Effector memory CD4-positive, alpha-beta T cell (primary cell): ENCODE measurements at regions not wholly inside any gene's neighbourhood (a gene's known extent, or its start where the extent isn't known, plus 50 kb on each side); places are given as distances from the start of the nearest gene placed in this dataset.

ENCODE experiments used
- DNase-seq, 3 donors: peaks; one replicate each; pipeline ENCODE4 v3.0.0-alpha.2; 2020
- H3K27ac ChIP-seq: 2 replicates; pipeline ENCODE4 v1.7.0; 2013; ENCODE audit warnings: mild to moderate bottlenecking, low read length, moderate library complexity; ENCODE audit not compliant: insufficient read depth, poor library complexity, severe bottlenecking
- H3K27me3 ChIP-seq: replicated peaks from 2 replicates; pipeline ENCODE4 v1.7.0; 2013; ENCODE audit warnings: mild to moderate bottlenecking, low read length; ENCODE audit not compliant: insufficient read depth, control insufficient read depth, poor library complexity, severe bottlenecking
- H3K36me3 ChIP-seq: 2 replicates; pipeline ENCODE4 v1.7.0; 2013; ENCODE audit warnings: mild to moderate bottlenecking, low read length, moderate library complexity; ENCODE audit not compliant: control insufficient read depth, insufficient read depth
- H3K4me1 ChIP-seq: 2 replicates; pipeline ENCODE4 v1.7.0; 2013; ENCODE audit warnings: low read length, mild to moderate bottlenecking; ENCODE audit not compliant: control insufficient read depth, insufficient read depth, poor library complexity, severe bottlenecking
- H3K4me3 ChIP-seq: 2 replicates; pipeline ENCODE4 v1.7.0; 2013; ENCODE audit warnings: low read length, low read depth, mild to moderate bottlenecking; ENCODE audit not compliant: insufficient read depth, poor library complexity, severe bottlenecking
- H3K9me3 ChIP-seq: 2 replicates; pipeline ENCODE4 v1.7.0; 2013; ENCODE audit warnings: mild to moderate bottlenecking, low read length, moderate library complexity; ENCODE audit not compliant: control insufficient read depth

- Histone ChIP-seq H3K27ac (no peak overlapping the region), H3K4me3 (no peak overlapping the region), H3K36me3 (no peaks in the 10 kb centered on the region), H3K9me3 (peaks cover 5% of the 10 kb centered on the region), H3K27me3 (no peaks in the 10 kb centered on the region), H3K4me1 (no peaks in the 10 kb centered on the region)
- no peak for DNase-seq
Measured at GRCh38 chr12:60935981-60936761, 1324.0 kb upstream of the USP15 start.

- Histone ChIP-seq H3K4me1 (no peaks in the 10 kb centered on the region), H3K9me3 (no peaks in the 10 kb centered on the region), H3K27ac (no peak overlapping the region), H3K27me3 (no peaks in the 10 kb centered on the region), H3K4me3 (no peak overlapping the region), H3K36me3 (no peaks in the 10 kb centered on the region)
- no peak for DNase-seq
Measured at GRCh38 chr12:60947533-60947932, 1312.7 kb upstream of the USP15 start.

DNA sequence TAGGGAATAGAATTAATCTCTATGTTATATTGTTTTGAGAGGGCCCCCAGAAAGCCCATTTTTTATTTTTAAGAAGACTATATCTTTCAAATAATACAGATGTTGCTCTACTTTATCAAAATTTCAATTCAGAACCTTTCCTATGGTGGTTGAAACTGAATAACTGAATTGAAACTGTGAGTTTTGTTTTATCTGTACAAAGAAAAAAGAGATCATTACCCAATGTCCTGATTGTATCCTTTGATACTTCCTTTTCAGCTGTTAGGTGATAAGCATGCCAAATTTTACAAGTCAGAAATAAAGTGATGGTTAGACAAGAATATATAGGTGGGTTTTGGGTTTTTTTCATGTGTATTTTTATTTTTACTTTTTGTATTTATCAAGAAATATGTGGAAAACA is 1293.1 kb upstream of the USP15 start:
- Histone ChIP-seq H3K36me3 (no peaks in the 10 kb centered on the region), H3K4me3 (no peak overlapping the region), H3K9me3 (no peaks in the 10 kb centered on the region), H3K27ac (no peak overlapping the region), H3K4me1 (no peaks in the 10 kb centered on the region), H3K27me3 (no peaks in the 10 kb centered on the region)
- DNase-seq, result no peak

DNA sequence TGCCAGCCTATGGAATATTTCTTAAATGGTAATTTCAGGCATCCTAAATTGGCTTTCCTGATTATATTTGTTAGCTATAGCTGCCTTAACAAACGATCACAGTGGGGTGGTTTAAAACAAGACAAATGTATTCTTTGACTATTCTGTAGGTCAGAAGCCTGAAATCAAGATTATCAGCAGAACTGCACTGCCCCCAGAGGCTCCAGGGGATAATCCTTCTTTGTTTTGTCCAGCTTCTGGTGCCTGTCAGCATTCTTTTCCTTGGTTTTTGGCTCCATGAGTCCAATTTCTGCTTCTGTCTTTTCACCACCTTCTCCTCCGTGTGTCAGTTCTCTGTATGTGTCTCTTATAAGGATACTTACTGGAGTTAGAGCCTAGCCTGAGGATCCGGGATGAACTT is 1282.2 kb upstream of the USP15 start:
- no peaks in the 10 kb centered on the region for H3K27me3 ChIP-seq
- no peak overlapping the region for H3K27ac ChIP-seq
- H3K36me3 ChIP-seq, result no peaks in the 10 kb centered on the region
- no peak for DNase-seq
- no peaks in the 10 kb centered on the region for H3K4me1 ChIP-seq
- no peaks in the 10 kb centered on the region for H3K9me3 ChIP-seq
- no peak overlapping the region for H3K4me3 ChIP-seq

DNA sequence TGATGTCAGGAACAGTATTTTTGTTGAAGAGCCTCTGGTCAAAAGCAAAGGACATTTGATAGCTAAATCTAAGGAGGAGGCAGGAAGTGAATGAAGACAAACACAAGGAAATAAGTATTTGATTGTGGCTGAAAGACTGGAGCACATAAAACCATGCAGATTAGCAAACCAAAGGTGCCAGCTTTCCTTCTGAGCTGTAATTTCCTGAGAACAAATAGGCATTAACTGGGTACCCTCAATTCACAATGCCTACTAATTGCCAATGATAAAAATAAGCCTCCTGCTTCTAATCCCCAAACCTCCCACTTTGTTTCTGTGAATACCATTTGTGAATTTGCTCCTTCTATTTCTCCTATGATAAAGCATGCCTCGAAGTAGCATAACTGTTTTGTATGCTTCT is 1279.6 kb upstream of the USP15 start:
- Histone ChIP-seq H3K4me1 (no peaks in the 10 kb centered on the region), H3K27ac (no peak overlapping the region), H3K27me3 (no peaks in the 10 kb centered on the region), H3K36me3 (no peaks in the 10 kb centered on the region), H3K9me3 (no peaks in the 10 kb centered on the region), H3K4me3 (no peak overlapping the region)
- DNase-seq, result no peak

GRCh38 chr12:60981473-60981872 is 1278.7 kb upstream of the USP15 start:
- Histone ChIP-seq H3K4me1 (no peaks in the 10 kb centered on the region), H3K36me3 (no peaks in the 10 kb centered on the region), H3K27me3 (no peaks in the 10 kb centered on the region), H3K9me3 (no peaks in the 10 kb centered on the region), H3K4me3 (no peak overlapping the region), H3K27ac (no peak overlapping the region)
- no peak for DNase-seq

- H3K4me1 ChIP-seq, result no peaks in the 10 kb centered on the region
- no peaks in the 10 kb centered on the region for H3K36me3 ChIP-seq
- no peak overlapping the region for H3K27ac ChIP-seq
- no peaks in the 10 kb centered on the region for H3K27me3 ChIP-seq
- H3K9me3 ChIP-seq, result no peaks in the 10 kb centered on the region
- DNase-seq, result no peak
- no peak overlapping the region for H3K4me3 ChIP-seq
Measured at GRCh38 chr12:60992087-60992486, 1268.1 kb upstream of the USP15 start.

DNA sequence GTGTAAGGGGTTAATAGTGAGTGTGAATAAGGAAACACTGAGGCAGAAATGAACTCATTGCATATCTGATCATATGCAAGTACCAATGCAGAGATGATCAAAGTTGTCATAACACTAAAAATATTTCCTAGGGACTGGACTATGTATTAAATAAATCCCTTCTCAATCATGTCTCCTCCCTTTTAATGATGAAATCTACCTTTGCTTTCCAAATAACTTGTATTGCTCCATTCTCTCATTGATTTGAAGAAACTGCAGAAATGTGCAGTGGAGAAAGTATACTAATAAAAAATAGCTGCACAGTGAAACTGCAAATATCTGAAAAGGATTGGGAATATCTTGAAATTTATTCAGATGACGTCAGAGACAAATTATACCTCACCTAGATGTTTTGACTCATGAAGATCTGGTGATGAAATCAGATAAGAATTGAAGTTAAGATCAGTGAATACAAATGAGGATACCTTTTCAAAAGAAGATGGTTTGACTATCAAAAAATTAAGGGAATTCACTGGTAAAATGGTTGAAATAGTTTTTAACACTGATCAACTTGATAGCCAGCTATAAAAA is 1264.9 kb upstream of the USP15 start:
- Histone ChIP-seq H3K4me3 (no peak overlapping the region), H3K27me3 (no peaks in the 10 kb centered on the region), H3K9me3 (no peaks in the 10 kb centered on the region), H3K4me1 (no peaks in the 10 kb centered on the region), H3K36me3 (no peaks in the 10 kb centered on the region), H3K27ac (no peak overlapping the region)
- no peak for DNase-seq

DNA sequence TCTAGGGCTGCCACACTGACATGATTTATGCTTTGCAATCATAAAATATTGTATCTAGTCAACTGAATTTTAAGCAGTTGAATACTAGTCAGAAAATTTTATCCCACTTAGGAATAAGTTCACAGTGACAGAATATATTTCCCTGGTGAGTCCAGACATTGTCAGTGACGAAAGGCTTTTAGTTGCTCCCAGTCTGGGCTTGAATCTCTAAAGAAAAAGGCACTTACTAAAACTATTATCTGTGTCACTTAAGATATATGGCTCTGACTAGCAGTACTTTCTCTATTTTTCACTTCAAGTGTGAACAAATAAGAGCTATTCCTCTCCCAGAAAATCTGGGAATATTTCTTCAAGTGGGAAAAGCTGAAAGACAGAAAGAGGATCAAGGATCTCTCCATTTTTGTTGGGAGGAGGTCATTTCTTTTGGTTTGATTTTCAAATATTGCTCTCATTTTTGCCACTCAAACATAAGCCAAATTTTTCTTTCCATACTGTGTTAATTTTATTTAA is 1262.3 kb upstream of the USP15 start:
- Histone ChIP-seq H3K9me3 (no peaks in the 10 kb centered on the region), H3K27ac (no peak overlapping the region), H3K36me3 (no peaks in the 10 kb centered on the region), H3K27me3 (no peaks in the 10 kb centered on the region), H3K4me3 (no peak overlapping the region), H3K4me1 (no peaks in the 10 kb centered on the region)
- no peak for DNase-seq

GRCh38 chr12:61009192-61009591 is 1251.0 kb upstream of the USP15 start:
- no peak overlapping the region for H3K4me3 ChIP-seq
- H3K4me1 ChIP-seq, result no peaks in the 10 kb centered on the region
- H3K9me3 ChIP-seq, result no peaks in the 10 kb centered on the region
- H3K27me3 ChIP-seq, result no peaks in the 10 kb centered on the region
- no peak overlapping the region for H3K27ac ChIP-seq
- no peaks in the 10 kb centered on the region for H3K36me3 ChIP-seq
- no peak for DNase-seq
